ENCODE measurements at regions not wholly inside any gene's neighbourhood (a gene's known extent, or its start where the extent isn't known, plus 50 kb on each side); places are given as distances from the start of the nearest gene placed in this dataset.

DNA sequence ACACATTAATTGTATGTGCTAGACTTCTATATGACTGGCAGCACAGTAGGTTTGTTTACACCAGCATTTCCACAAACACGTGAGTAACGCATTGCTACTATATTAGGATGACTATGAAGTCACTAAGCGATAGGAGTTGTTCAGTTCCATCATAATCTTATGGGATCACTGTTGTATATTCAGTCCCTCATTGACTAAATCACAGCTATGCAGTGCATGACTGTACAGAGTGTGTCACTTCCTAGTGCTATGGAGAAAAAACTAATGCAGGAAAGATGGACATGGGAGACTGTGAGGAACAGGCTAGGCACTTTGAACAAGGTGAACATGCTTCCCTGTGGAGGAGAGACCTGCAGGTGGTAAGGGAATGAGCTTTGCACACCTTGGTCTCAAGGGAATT, 259.8 kb downstream of the NUAK1 start:
- ATAC-seq (no peak), FAIRE-seq (no peak), DNase-seq (ENCODE audit: low read depth, low spot score) (no peak)
- no peaks in the 10 kb centered on the region for H4K20me1 ChIP-seq (ENCODE audit: control insufficient read depth, insufficient read depth)
- intact Hi-C loops (cut with micrococcal nuclease; ENCODE audit: unreplicated experiment): no loop called here
- H3K4me2 ChIP-seq (ENCODE audit: control insufficient read depth, insufficient read depth): no peak overlapping the region
- ChIA-PET RAD21 (ENCODE audit: unreplicated experiment) (no interaction called here), SMC1A (ENCODE audit: uncharacterized antibody, unreplicated experiment) (no interaction called here), CTCF (interaction anchor here (1.4 kb wide), 1 partner anchor 174 kb away, joined by 3 read pairs; no protein-coding TSS in a partner anchor), POLR2A (no interaction called here)
- H3K79me2 ChIP-seq (ENCODE audit: control insufficient read depth, insufficient read depth, low read length): no peaks in the 10 kb centered on the region
- no peaks in the 10 kb centered on the region for H3K27me3 ChIP-seq (replicated peaks in 1 of 2; ENCODE audit: control insufficient read depth in 2 of 2, insufficient read depth in 2 of 2, low read length in 1 of 2)
- no peak overlapping the region for H3K9ac ChIP-seq (ENCODE audit: control insufficient read depth, insufficient read depth, low read length)
- 45% methylated on average over 3 of the region's 3 CpGs for WGBS (ENCODE audit: insufficient coverage, insufficient replicate concordance, low lambda C conversion rate, missing lambda C conversion rate)
- H3K36me3 ChIP-seq (ENCODE audit: control insufficient read depth in 2 of 2, insufficient read depth in 2 of 2, low read length in 1 of 2): no peaks in the 10 kb centered on the region
- BruUV-seq (replicated peaks): no TSS peak
- in situ Hi-C loops (cut with MboI): no loop called here
- no peak overlapping the region for H3K27ac ChIP-seq (ENCODE audit: control insufficient read depth, insufficient read depth)
- no peak overlapping the region for H2AFZ ChIP-seq (ENCODE audit: control insufficient read depth, low read depth, low read length)
- H3K9me3 ChIP-seq (replicated peaks; ENCODE audit: control insufficient read depth, insufficient read depth, low read length): no peaks in the 10 kb centered on the region
- H3K4me3 ChIP-seq: no peak overlapping the region
- H3K4me1 ChIP-seq (ENCODE audit: control insufficient read depth, insufficient read depth, low read length): no peaks in the 10 kb centered on the region
- TF ChIP-seq POLR2A (IDR thresholded peaks at IDR 0.05; ENCODE audit: low read depth, low read length) (no peak), RAD51 (IDR thresholded peaks at IDR 0.05) (no peak), ZNF207 (IDR thresholded peaks at IDR 0.05; ENCODE audit: borderline replicate concordance) (no peak), KAT2A (conservative IDR thresholded peaks at IDR 0.05; ENCODE audit: control insufficient read depth, low read depth, low read length) (no peak), IKZF1 (conservative IDR thresholded peaks at IDR 0.05) (no peak), CUX1 (IDR thresholded peaks at IDR 0.05; ENCODE audit: insufficient replicate concordance, low read depth, low read length) (no peak), SUZ12 (IDR thresholded peaks at IDR 0.05; ENCODE audit: unreplicated experiment) (no peak), SMAD1 (IDR thresholded peaks at IDR 0.05; ENCODE audit: low read depth, partially characterized antibody) (no peak), EED (IDR thresholded peaks at IDR 0.05; ENCODE audit: low read depth) (no peak), GATAD2B (conservative IDR thresholded peaks at IDR 0.05; ENCODE audit: low read depth) (no peak), HDAC2 (IDR thresholded peaks at IDR 0.05) (no peak), MYB (IDR thresholded peaks at IDR 0.05; ENCODE audit: borderline replicate concordance, low read depth, low read length) (no peak), REST (IDR thresholded peaks at IDR 0.05; ENCODE audit: low read depth, low read length) (no peak)
- TF ChIP-seq, protein P1, sequence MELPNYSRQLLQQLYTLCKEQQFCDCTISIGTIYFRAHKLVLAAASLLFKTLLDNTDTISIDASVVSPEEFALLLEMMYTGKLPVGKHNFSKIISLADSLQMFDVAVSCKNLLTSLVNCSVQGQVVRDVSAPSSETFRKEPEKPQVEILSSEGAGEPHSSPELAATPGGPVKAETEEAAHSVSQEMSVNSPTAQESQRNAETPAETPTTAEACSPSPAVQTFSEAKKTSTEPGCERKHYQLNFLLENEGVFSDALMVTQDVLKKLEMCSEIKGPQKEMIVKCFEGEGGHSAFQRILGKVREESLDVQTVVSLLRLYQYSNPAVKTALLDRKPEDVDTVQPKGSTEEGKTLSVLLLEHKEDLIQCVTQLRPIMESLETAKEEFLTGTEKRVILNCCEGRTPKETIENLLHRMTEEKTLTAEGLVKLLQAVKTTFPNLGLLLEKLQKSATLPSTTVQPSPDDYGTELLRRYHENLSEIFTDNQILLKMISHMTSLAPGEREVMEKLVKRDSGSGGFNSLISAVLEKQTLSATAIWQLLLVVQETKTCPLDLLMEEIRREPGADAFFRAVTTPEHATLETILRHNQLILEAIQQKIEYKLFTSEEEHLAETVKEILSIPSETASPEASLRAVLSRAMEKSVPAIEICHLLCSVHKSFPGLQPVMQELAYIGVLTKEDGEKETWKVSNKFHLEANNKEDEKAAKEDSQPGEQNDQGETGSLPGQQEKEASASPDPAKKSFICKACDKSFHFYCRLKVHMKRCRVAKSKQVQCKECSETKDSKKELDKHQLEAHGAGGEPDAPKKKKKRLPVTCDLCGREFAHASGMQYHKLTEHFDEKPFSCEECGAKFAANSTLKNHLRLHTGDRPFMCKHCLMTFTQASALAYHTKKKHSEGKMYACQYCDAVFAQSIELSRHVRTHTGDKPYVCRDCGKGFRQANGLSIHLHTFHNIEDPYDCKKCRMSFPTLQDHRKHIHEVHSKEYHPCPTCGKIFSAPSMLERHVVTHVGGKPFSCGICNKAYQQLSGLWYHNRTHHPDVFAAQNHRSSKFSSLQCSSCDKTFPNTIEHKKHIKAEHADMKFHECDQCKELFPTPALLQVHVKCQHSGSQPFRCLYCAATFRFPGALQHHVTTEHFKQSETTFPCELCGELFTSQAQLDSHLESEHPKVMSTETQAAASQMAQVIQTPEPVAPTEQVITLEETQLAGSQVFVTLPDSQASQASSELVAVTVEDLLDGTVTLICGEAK (IDR thresholded peaks at IDR 0.05; ENCODE audit: borderline replicate concordance): no peak
